Lung (tissue), 11 donors: ENCODE measurements at regions not wholly inside any gene's neighbourhood (a gene's known extent, or its start where the extent isn't known, plus 50 kb on each side); places are given as distances from the start of the nearest gene placed in this dataset.

Experiments
- ATAC-seq: fragments of 200-7000 bp; cut with Tn5 transposase; one replicate; pipeline ENCODE4 v1.9.1; 2020; ENCODE audit warnings: moderate number of reproducible peaks; ENCODE audit not compliant: insufficient read depth, low FRiP score
- DNase-seq, 3 donors: peaks; one replicate each; pipeline ENCODE4 v3.0.0-alpha.2; 2013 to 2017
- H3K27ac ChIP-seq, 2 donors: one replicate each; pipeline ENCODE4 v1.5.1; 2013; ENCODE audit warnings: mild to moderate bottlenecking in 2 of 2, moderate library complexity in 2 of 2, control low read depth in 1 of 2, inconsistent platforms in 1 of 2, low read depth in 1 of 2, low read length in 1 of 2
- H3K27me3 ChIP-seq, 3 donors: one replicate each; pipeline ENCODE4 v1.5.1; 2013; ENCODE audit warnings: low read length in 2 of 3; ENCODE audit not compliant: control insufficient read depth in 3 of 3, insufficient read depth in 3 of 3
- H3K36me3 ChIP-seq, 4 donors: one replicate each; pipeline ENCODE4 v1.5.1; 2013; ENCODE audit warnings: low read length in 4 of 4, mild to moderate bottlenecking in 1 of 4, moderate library complexity in 1 of 4; ENCODE audit not compliant: control insufficient read depth in 4 of 4, insufficient read depth in 4 of 4
- H3K4me1 ChIP-seq, 5 donors: one replicate each; pipeline ENCODE4 v1.5.1; 2013; ENCODE audit warnings: low read length in 5 of 5, mild to moderate bottlenecking in 2 of 5, moderate library complexity in 1 of 5; ENCODE audit not compliant: control insufficient read depth in 5 of 5, insufficient read depth in 5 of 5
- H3K4me3 ChIP-seq: one replicate; pipeline ENCODE4 v1.5.1; 2013; ENCODE audit warnings: mild to moderate bottlenecking, control low read depth, moderate library complexity
- H3K9ac ChIP-seq, 2 donors: one replicate each; pipeline ENCODE4 v1.5.1; 2013; ENCODE audit warnings: low read length in 2 of 2, control low read depth in 1 of 2; ENCODE audit not compliant: insufficient read depth in 1 of 2
- H3K9me3 ChIP-seq, 4 donors: one replicate each; pipeline ENCODE4 v1.5.1; 2013; ENCODE audit warnings: low read length in 3 of 4, mild to moderate bottlenecking in 1 of 4, moderate library complexity in 1 of 4; ENCODE audit not compliant: control insufficient read depth in 4 of 4, insufficient read depth in 3 of 4
- CTCF ChIP-seq: IDR thresholded peaks from 2 replicates; pipeline ENCODE4 v1.5.1; 2012; ENCODE audit warnings: mild to moderate bottlenecking; ENCODE audit errors: control extremely low read depth, extremely low read depth
- WGBS, 2 donors: extraction: QIAGEN DNeasy Blood & Tissue Kit; methylation state at CpG; one replicate each; pipeline ENCODE4 v1.1.7; 2013; 5-methylcytosine and 5-hydroxymethylcytosine counted together
- donor health status: control.
- donor health status: control.
- donor health status: Bipolar disorder and iron deficiency.
- donor health status: healthy.
- donor health status: DM: yes; HTN: yes; CAD: no.

DNA sequence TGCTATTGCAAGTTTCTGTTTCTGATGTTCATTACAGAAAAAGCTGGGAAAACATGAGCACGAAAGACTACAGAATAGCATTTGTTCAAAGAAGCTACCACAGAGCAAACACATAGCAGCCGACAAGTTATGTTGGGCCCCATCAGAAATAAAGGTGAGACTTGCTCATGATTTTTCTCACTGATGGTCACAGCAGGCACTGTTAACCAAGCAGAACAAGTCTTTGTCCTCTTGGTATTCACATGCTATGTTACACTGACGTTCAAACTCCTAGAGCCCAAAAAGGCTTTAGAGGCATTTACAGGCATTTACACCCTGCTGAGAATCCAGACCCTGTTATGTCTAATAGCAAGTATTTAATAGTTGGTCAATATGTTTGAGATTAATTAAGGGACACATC lies 235.0 kb upstream of the HNMT start:
- Histone ChIP-seq H3K27ac (no peak overlapping the region), H3K36me3 (no peaks in the 10 kb centered on the region), H3K4me1 (no peaks in the 10 kb centered on the region), H3K9ac (no peak overlapping the region), H3K4me3 (no peak overlapping the region), H3K27me3 (no peaks in the 10 kb centered on the region), H3K9me3 (no peaks in the 10 kb centered on the region)
- no peak for TF ChIP-seq CTCF
- DNase-seq = no peak
- ATAC-seq = no peak
- 77 to 82% methylated on average over 3 of the region's 3 CpGs for WGBS, 2 donors

- TF ChIP-seq CTCF = no peak
- no peak overlapping the region for H3K27ac ChIP-seq
- no peak overlapping the region for H3K9ac ChIP-seq
- no peaks in the 10 kb centered on the region for H3K36me3 ChIP-seq
- no peaks in the 10 kb centered on the region for H3K4me1 ChIP-seq
- peaks cover 0 to 1% (median 0%) of the 10 kb centered on the region in 4 donors for H3K9me3 ChIP-seq
- no peak overlapping the region for H3K4me3 ChIP-seq
- DNase-seq (no peak), ATAC-seq (no peak)
- H3K27me3 ChIP-seq = no peaks in the 10 kb centered on the region
Measured at GRCh38 chr2:137737559-137737958, 226.7 kb upstream of the HNMT start.

GRCh38 chr2:137741784-137742362 lies 222.4 kb upstream of the HNMT start:
- DNase-seq = no peak

More at GRCh38 chr2:137741784-137742362, 222.4 kb upstream of the HNMT start:
- Histone ChIP-seq H3K9ac (no peak overlapping the region), H3K9me3 (no peaks in the 10 kb centered on the region), H3K4me1 (no peaks in the 10 kb centered on the region), H3K4me3 (no peak overlapping the region), H3K27ac (no peak overlapping the region), H3K27me3 (no peaks in the 10 kb centered on the region), H3K36me3 (no peaks in the 10 kb centered on the region)
- 81 to 84% methylated on average over 5 of the region's 5 CpGs for WGBS, 2 donors
- no peak for ATAC-seq
- TF ChIP-seq CTCF = no peak
